Sigmoid colon (tissue), 4 donors: ENCODE measurements at regions not wholly inside any gene's neighbourhood (a gene's known extent, or its start where the extent isn't known, plus 50 kb on each side); places are given as distances from the start of the nearest gene placed in this dataset.
"Not testable (repeated sequence)": the region's sequence is repeated elsewhere in the genome, so short reads cannot be mapped to it uniquely, and the experiment has no call there.

ENCODE experiments used
- POLR2A ChIP-seq, 2 donors: fragments of 450-650 bp; IDR thresholded peaks; one replicate each; pipeline ENCODE4 v1.6.1; 2016; ENCODE audit warnings: antibody characterized with exemption in 2 of 2, mild to moderate bottlenecking in 2 of 2, moderate library complexity in 2 of 2
- POLR2AphosphoS5 ChIP-seq, 4 donors: sonication (generic); formaldehyde crosslinking; IDR thresholded peaks; one replicate each; pipeline ENCODE4 v1.6.1; 2017; ENCODE audit warnings: antibody characterized with exemption in 4 of 4
- TF ChIP-seq, protein P1 (sequence below), 4 experiments: fragments of 450-650 bp in 3 of 4; fragments of 200-600 bp in 1 of 4; IDR thresholded peaks; one replicate each; pipeline ENCODE4 v1.5.1; 2016 to 2019; ENCODE audit warnings: antibody characterized with exemption in 4 of 4, mild to moderate bottlenecking in 3 of 4, moderate library complexity in 2 of 4

GRCh38 chr7:76829-77395, 115.5 kb upstream of the FAM20C start:
- not testable (repeated sequence) for TF ChIP-seq POLR2AphosphoS5, POLR2A (IDR thresholded peaks at IDR 0.05)
- TF ChIP-seq, protein P1, sequence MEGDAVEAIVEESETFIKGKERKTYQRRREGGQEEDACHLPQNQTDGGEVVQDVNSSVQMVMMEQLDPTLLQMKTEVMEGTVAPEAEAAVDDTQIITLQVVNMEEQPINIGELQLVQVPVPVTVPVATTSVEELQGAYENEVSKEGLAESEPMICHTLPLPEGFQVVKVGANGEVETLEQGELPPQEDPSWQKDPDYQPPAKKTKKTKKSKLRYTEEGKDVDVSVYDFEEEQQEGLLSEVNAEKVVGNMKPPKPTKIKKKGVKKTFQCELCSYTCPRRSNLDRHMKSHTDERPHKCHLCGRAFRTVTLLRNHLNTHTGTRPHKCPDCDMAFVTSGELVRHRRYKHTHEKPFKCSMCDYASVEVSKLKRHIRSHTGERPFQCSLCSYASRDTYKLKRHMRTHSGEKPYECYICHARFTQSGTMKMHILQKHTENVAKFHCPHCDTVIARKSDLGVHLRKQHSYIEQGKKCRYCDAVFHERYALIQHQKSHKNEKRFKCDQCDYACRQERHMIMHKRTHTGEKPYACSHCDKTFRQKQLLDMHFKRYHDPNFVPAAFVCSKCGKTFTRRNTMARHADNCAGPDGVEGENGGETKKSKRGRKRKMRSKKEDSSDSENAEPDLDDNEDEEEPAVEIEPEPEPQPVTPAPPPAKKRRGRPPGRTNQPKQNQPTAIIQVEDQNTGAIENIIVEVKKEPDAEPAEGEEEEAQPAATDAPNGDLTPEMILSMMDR (IDR thresholded peaks at IDR 0.05), result not testable (repeated sequence)
